ENCODE measurements at regions not wholly inside any gene's neighbourhood (a gene's known extent, or its start where the extent isn't known, plus 50 kb on each side); places are given as distances from the start of the nearest gene placed in this dataset.

GRCh38 chr3:26012241-26012745 is 222.4 kb downstream of the OXSM start:
- Histone ChIP-seq H3K4me2 (ENCODE audit: control insufficient read depth, extremely low read depth, insufficient read depth, low read depth, low read length) (no peak overlapping the region), H3K9me1 (ENCODE audit: control insufficient read depth, extremely low read depth, insufficient read depth, low read length) (no peaks in the 10 kb centered on the region), H3K36me3 (ENCODE audit: control insufficient read depth in 2 of 2, extremely low read depth in 1 of 2, insufficient read depth in 2 of 2, low read length in 2 of 2) (no peaks in the 10 kb centered on the region), H3K4me1 (ENCODE audit: control insufficient read depth, extremely low read depth, insufficient read depth, low read length) (no peaks in the 10 kb centered on the region), H3K9me3 (ENCODE audit: control insufficient read depth, low read depth, low read length) (no peaks in the 10 kb centered on the region), H3K79me2 (ENCODE audit: control insufficient read depth, insufficient read depth, low read length) (no peaks in the 10 kb centered on the region), H4K20me1 (ENCODE audit: control insufficient read depth, extremely low read depth, insufficient read depth, low read length) (no peaks in the 10 kb centered on the region), H3K4me3 (ENCODE audit: control insufficient read depth in 2 of 3, extremely low read depth in 1 of 3, insufficient read depth in 2 of 3, low read depth in 1 of 3, low read length in 3 of 3) (no peak overlapping the region), H3K27ac (ENCODE audit: control insufficient read depth, insufficient read depth, low read length) (no peak overlapping the region), H3K27me3 (ENCODE audit: control insufficient read depth, extremely low read depth, insufficient read depth, low read length) (no peaks in the 10 kb centered on the region), H2AFZ (ENCODE audit: control insufficient read depth, low read length) (no peak overlapping the region), H3K9ac (ENCODE audit: control insufficient read depth, extremely low read depth, insufficient read depth, low read length) (no peak overlapping the region)
- dilution Hi-C loops (cut with MboI; ENCODE audit: extremely low pct_ligation_motif_present, low sequenced_read_pairs) = no loop called here
- TF ChIP-seq CTCF (optimal IDR thresholded peaks at IDR 0.05 in 1 of 3, IDR thresholded peaks at IDR 0.05 in 1 of 3, conservative IDR thresholded peaks at IDR 0.05 in 1 of 3; ENCODE audit: extremely low read depth in 1 of 3, insufficient read depth in 2 of 3, low read length in 3 of 3) (no peak), EZH2 (IDR thresholded peaks at IDR 0.05; ENCODE audit: low read length) (no peak)
- DNase-seq (ENCODE audit: low read depth, low spot score) (no peak), FAIRE-seq (no peak)

GRCh38 chr3:26015752-26016151 is 225.9 kb downstream of the OXSM start:
- H3K27ac ChIP-seq (ENCODE audit: control insufficient read depth, insufficient read depth, low read length) = no peak overlapping the region
- H3K9me3 ChIP-seq (ENCODE audit: control insufficient read depth, low read depth, low read length) = no peaks in the 10 kb centered on the region
- dilution Hi-C loops (cut with MboI; ENCODE audit: extremely low pct_ligation_motif_present, low sequenced_read_pairs) = no loop called here
- FAIRE-seq (no peak), DNase-seq (ENCODE audit: low read depth, low spot score) (no peak)
- no peak overlapping the region for H3K9ac ChIP-seq (ENCODE audit: control insufficient read depth, extremely low read depth, insufficient read depth, low read length)
- H3K4me3 ChIP-seq (ENCODE audit: control insufficient read depth in 2 of 3, extremely low read depth in 1 of 3, insufficient read depth in 2 of 3, low read depth in 1 of 3, low read length in 3 of 3) = no peak overlapping the region
- no peaks in the 10 kb centered on the region for H3K79me2 ChIP-seq (ENCODE audit: control insufficient read depth, insufficient read depth, low read length)
- no peak overlapping the region for H3K4me2 ChIP-seq (ENCODE audit: control insufficient read depth, extremely low read depth, insufficient read depth, low read depth, low read length)
- H2AFZ ChIP-seq (ENCODE audit: control insufficient read depth, low read length) = no peak overlapping the region
- no peaks in the 10 kb centered on the region for H3K27me3 ChIP-seq (ENCODE audit: control insufficient read depth, extremely low read depth, insufficient read depth, low read length)
- no peaks in the 10 kb centered on the region for H3K4me1 ChIP-seq (ENCODE audit: control insufficient read depth, extremely low read depth, insufficient read depth, low read length)
- TF ChIP-seq CTCF (optimal IDR thresholded peaks at IDR 0.05 in 1 of 3, IDR thresholded peaks at IDR 0.05 in 1 of 3, conservative IDR thresholded peaks at IDR 0.05 in 1 of 3; ENCODE audit: extremely low read depth in 1 of 3, insufficient read depth in 2 of 3, low read length in 3 of 3) (no peak), EZH2 (IDR thresholded peaks at IDR 0.05; ENCODE audit: low read length) (no peak)
- no peaks in the 10 kb centered on the region for H4K20me1 ChIP-seq (ENCODE audit: control insufficient read depth, extremely low read depth, insufficient read depth, low read length)
- H3K9me1 ChIP-seq (ENCODE audit: control insufficient read depth, extremely low read depth, insufficient read depth, low read length) = no peaks in the 10 kb centered on the region
- no peaks in the 10 kb centered on the region for H3K36me3 ChIP-seq (ENCODE audit: control insufficient read depth in 2 of 2, extremely low read depth in 1 of 2, insufficient read depth in 2 of 2, low read length in 2 of 2)

Data from keratinocyte (primary cell).